GM18508 (cell line): ENCODE measurements at regions not wholly inside any gene's neighbourhood (a gene's known extent, or its start where the extent isn't known, plus 50 kb on each side); places are given as distances from the start of the nearest gene placed in this dataset.

Source experiments
- ATAC-seq: cut with Tn5 transposase; IDR thresholded peaks from one replicate; pipeline ENCODE4 v1.9.1; 2021; ENCODE audit warnings: moderate number of reproducible peaks; ENCODE audit not compliant: insufficient read depth, unreplicated experiment

- ATAC-seq = no peak
These were observed 666.0 kb downstream of the MED13L start for GRCh38 chr12:115611477-115611876.

- no peak for ATAC-seq
These were observed 668.1 kb downstream of the MED13L start for GRCh38 chr12:115609347-115609746.

- ATAC-seq = no peak
These were observed 671.5 kb downstream of the MED13L start for GRCh38 chr12:115606040-115606439.

GRCh38 chr12:115598871-115599811 is 678.4 kb downstream of the MED13L start:
- ATAC-seq = no peak

GRCh38 chr12:115597157-115597712 is 680.3 kb downstream of the MED13L start:
- ATAC-seq = no peak

GRCh38 chr12:115588131-115588530 is 689.4 kb downstream of the MED13L start:
- ATAC-seq = no peak

GRCh38 chr12:115584156-115584555 is 693.3 kb downstream of the MED13L start:
- no peak for ATAC-seq

GRCh38 chr12:115583591-115583990 is 693.9 kb downstream of the MED13L start:
- ATAC-seq = no peak

- ATAC-seq = no peak
These were observed 700.1 kb downstream of the MED13L start for GRCh38 chr12:115577401-115577800.

- ATAC-seq = no peak
These were observed 702.7 kb downstream of the MED13L start for GRCh38 chr12:115574826-115575225.

- peak; percentile 93 for ATAC-seq
These were observed 705.1 kb downstream of the MED13L start for GRCh38 chr12:115572440-115572839.

- ATAC-seq = no peak
These were observed 706.0 kb downstream of the MED13L start for GRCh38 chr12:115571446-115571845.

- no peak for ATAC-seq
These were observed 706.5 kb downstream of the MED13L start for GRCh38 chr12:115571027-115571426.

- no peak for ATAC-seq
These were observed 707.3 kb downstream of the MED13L start for GRCh38 chr12:115570069-115570777.

GRCh38 chr12:115569345-115570068 is 708.0 kb downstream of the MED13L start:
- no peak for ATAC-seq

GRCh38 chr12:115558281-115558680 is 719.2 kb downstream of the MED13L start:
- no peak for ATAC-seq

GRCh38 chr12:115553622-115554021 is 723.9 kb downstream of the MED13L start:
- ATAC-seq = no peak

GRCh38 chr12:115543269-115543668 is 734.2 kb downstream of the MED13L start:
- ATAC-seq = no peak

GRCh38 chr12:115542656-115543055 is 734.8 kb downstream of the MED13L start:
- no peak for ATAC-seq

GRCh38 chr12:115541891-115542421 is 735.5 kb downstream of the MED13L start:
- ATAC-seq = no peak
